T-helper 17 cell (primary cell): ENCODE measurements at regions not wholly inside any gene's neighbourhood (a gene's known extent, or its start where the extent isn't known, plus 50 kb on each side); places are given as distances from the start of the nearest gene placed in this dataset.
"Not testable (repeated sequence)": the region's sequence is repeated elsewhere in the genome, so short reads cannot be mapped to it uniquely, and the experiment has no call there.

Experiments
- ATAC-seq: fragments of 150-1000 bp; cut with Tn5 transposase; 2 replicates; pipeline ENCODE4 v1.10.0; 2021; ENCODE audit warnings: mild to moderate bottlenecking, moderate library complexity
- DNase-seq, 3 donors: peaks; one replicate each; pipeline versions ENCODE4 v3.0.0 to v3.0.0-alpha.2; 2020 to 2021
- H3K9me3 ChIP-seq: one replicate; pipeline ENCODE4 v1.7.0; 2013; ENCODE audit warnings: low read length, mild to moderate bottlenecking; ENCODE audit not compliant: control insufficient read depth, poor library complexity, severe bottlenecking
- H3K27ac Mint-ChIP-seq: one replicate; pipeline ENCODE4 v1.8.0; 2022; ENCODE audit warnings: mild to moderate bottlenecking, moderate library complexity, mixed read lengths
- H3K27me3 Mint-ChIP-seq: one replicate; pipeline ENCODE4 v1.8.0; 2022; ENCODE audit warnings: mixed read lengths
- H3K36me3 Mint-ChIP-seq: one replicate; pipeline ENCODE4 v1.8.0; 2022; ENCODE audit warnings: low read depth, mixed read lengths
- H3K4me1 Mint-ChIP-seq: one replicate; pipeline ENCODE4 v1.8.0; 2022; ENCODE audit warnings: mild to moderate bottlenecking, mixed read lengths
- H3K4me3 Mint-ChIP-seq: one replicate; pipeline ENCODE4 v1.8.0; 2022; ENCODE audit warnings: mild to moderate bottlenecking, moderate library complexity, mixed read lengths

- no peak overlapping the region for H3K4me3 Mint-ChIP-seq
- H3K27ac Mint-ChIP-seq = no peak overlapping the region
- H3K36me3 Mint-ChIP-seq = no peaks in the 10 kb centered on the region
- ATAC-seq (no peak), DNase-seq (no peak)
- no peaks in the 10 kb centered on the region for H3K9me3 ChIP-seq
- H3K4me1 Mint-ChIP-seq = no peaks in the 10 kb centered on the region
- peaks cover 16% of the 10 kb centered on the region for H3K27me3 Mint-ChIP-seq
Observed at GRCh38 chrX:139186991-139187390, 343.5 kb upstream of the F9 start.

- peaks cover 6% of the 10 kb centered on the region for H3K27me3 Mint-ChIP-seq
- no peaks in the 10 kb centered on the region for H3K9me3 ChIP-seq
- no peak for DNase-seq
- no peak overlapping the region for H3K27ac Mint-ChIP-seq
- ATAC-seq = no peak
- no peaks in the 10 kb centered on the region for H3K4me1 Mint-ChIP-seq
- no peaks in the 10 kb centered on the region for H3K36me3 Mint-ChIP-seq
- H3K4me3 Mint-ChIP-seq = no peak overlapping the region
Observed at GRCh38 chrX:139179592-139179991, 350.9 kb upstream of the F9 start.

- Mint-ChIP-seq H3K4me3 (no peak overlapping the region), H3K4me1 (no peaks in the 10 kb centered on the region), H3K36me3 (no peaks in the 10 kb centered on the region), H3K27me3 (peaks cover 6% of the 10 kb centered on the region), H3K27ac (no peak overlapping the region)
- DNase-seq (no peak), ATAC-seq (no peak)
- H3K9me3 ChIP-seq = no peaks in the 10 kb centered on the region
Observed at GRCh38 chrX:139178980-139179379, 351.6 kb upstream of the F9 start.

- no peak overlapping the region for H3K27ac Mint-ChIP-seq
- H3K4me1 Mint-ChIP-seq = no peaks in the 10 kb centered on the region
- ATAC-seq (no peak), DNase-seq (no peak)
- H3K9me3 ChIP-seq = no peaks in the 10 kb centered on the region
- no peaks in the 10 kb centered on the region for H3K27me3 Mint-ChIP-seq
- no peak overlapping the region for H3K4me3 Mint-ChIP-seq
- H3K36me3 Mint-ChIP-seq = no peaks in the 10 kb centered on the region
Observed at GRCh38 chrX:139172731-139173130, 357.8 kb upstream of the F9 start.

GRCh38 chrX:139170526-139171173 lies 359.9 kb upstream of the F9 start:
- H3K36me3 Mint-ChIP-seq = no peaks in the 10 kb centered on the region
- no peak overlapping the region for H3K4me3 Mint-ChIP-seq
- DNase-seq (no peak), ATAC-seq (no peak)
- H3K4me1 Mint-ChIP-seq = no peaks in the 10 kb centered on the region
- no peak overlapping the region for H3K27ac Mint-ChIP-seq
- no peaks in the 10 kb centered on the region for H3K9me3 ChIP-seq
- no peaks in the 10 kb centered on the region for H3K27me3 Mint-ChIP-seq

- H3K4me3 Mint-ChIP-seq = no peak overlapping the region
- no peaks in the 10 kb centered on the region for H3K9me3 ChIP-seq
- no peak overlapping the region for H3K27ac Mint-ChIP-seq
- H3K27me3 Mint-ChIP-seq = no peaks in the 10 kb centered on the region
- no peaks in the 10 kb centered on the region for H3K4me1 Mint-ChIP-seq
- no peaks in the 10 kb centered on the region for H3K36me3 Mint-ChIP-seq
- ATAC-seq (no peak), DNase-seq (no peak)
Observed at GRCh38 chrX:139167282-139167681, 363.3 kb upstream of the F9 start.

GRCh38 chrX:139158256-139158655 lies 372.3 kb upstream of the F9 start:
- ATAC-seq (no peak), DNase-seq (no peak)
- Mint-ChIP-seq H3K4me1 (no peaks in the 10 kb centered on the region), H3K27me3 (no peaks in the 10 kb centered on the region), H3K4me3 (no peak overlapping the region), H3K27ac (no peak overlapping the region), H3K36me3 (no peaks in the 10 kb centered on the region)
- no peaks in the 10 kb centered on the region for H3K9me3 ChIP-seq

GRCh38 chrX:139156356-139156755 lies 374.2 kb upstream of the F9 start:
- Mint-ChIP-seq H3K27me3 (no peaks in the 10 kb centered on the region), H3K36me3 (no peaks in the 10 kb centered on the region)

GRCh38 chrX:139146625-139147024 lies 383.9 kb upstream of the F9 start:
- H3K27ac Mint-ChIP-seq, H3K27me3 Mint-ChIP-seq, H3K36me3 Mint-ChIP-seq, H3K4me1 Mint-ChIP-seq, DNase-seq, H3K4me3 Mint-ChIP-seq, H3K9me3 ChIP-seq, ATAC-seq: not testable (repeated sequence)

More at GRCh38 chrX:139156356-139156755, 374.2 kb upstream of the F9 start:
- H3K4me1 Mint-ChIP-seq = no peaks in the 10 kb centered on the region
- ATAC-seq = no peak
- no peak overlapping the region for H3K27ac Mint-ChIP-seq
- H3K9me3 ChIP-seq = no peaks in the 10 kb centered on the region
- no peak overlapping the region for H3K4me3 Mint-ChIP-seq
- no peak for DNase-seq

GRCh38 chrX:139141370-139141769 lies 389.2 kb upstream of the F9 start:
- no peak for ATAC-seq
- DNase-seq = no peak
- no peaks in the 10 kb centered on the region for H3K9me3 ChIP-seq
- Mint-ChIP-seq H3K27me3 (no peaks in the 10 kb centered on the region), H3K4me3 (no peak overlapping the region), H3K4me1 (no peaks in the 10 kb centered on the region), H3K27ac (no peak overlapping the region), H3K36me3 (peaks cover 3% of the 10 kb centered on the region)

GRCh38 chrX:139134316-139134715 lies 396.2 kb upstream of the F9 start:
- no peak for ATAC-seq
- Mint-ChIP-seq H3K27me3 (no peaks in the 10 kb centered on the region), H3K4me1 (no peaks in the 10 kb centered on the region)

GRCh38 chrX:139126493-139126892 lies 404.0 kb upstream of the F9 start:
- H3K27me3 Mint-ChIP-seq = no peaks in the 10 kb centered on the region
- H3K4me1 Mint-ChIP-seq = no peaks in the 10 kb centered on the region
- H3K4me3 Mint-ChIP-seq = no peak overlapping the region
- H3K9me3 ChIP-seq = no peaks in the 10 kb centered on the region
- DNase-seq = no peak
- no peak overlapping the region for H3K27ac Mint-ChIP-seq
- no peak for ATAC-seq
- no peaks in the 10 kb centered on the region for H3K36me3 Mint-ChIP-seq

More at GRCh38 chrX:139134316-139134715, 396.2 kb upstream of the F9 start:
- DNase-seq = no peak
- Mint-ChIP-seq H3K36me3 (no peaks in the 10 kb centered on the region), H3K27ac (no peak overlapping the region), H3K4me3 (no peak overlapping the region)
- H3K9me3 ChIP-seq = no peaks in the 10 kb centered on the region

- no peak for DNase-seq
- Mint-ChIP-seq H3K36me3 (no peaks in the 10 kb centered on the region), H3K27ac (no peak overlapping the region), H3K27me3 (no peaks in the 10 kb centered on the region), H3K4me1 (no peaks in the 10 kb centered on the region), H3K4me3 (no peak overlapping the region)
- no peaks in the 10 kb centered on the region for H3K9me3 ChIP-seq
- ATAC-seq = no peak
Observed at GRCh38 chrX:139125916-139126315, 404.6 kb upstream of the F9 start.

GRCh38 chrX:139121616-139122286 lies 408.8 kb upstream of the F9 start:
- H3K9me3 ChIP-seq = no peaks in the 10 kb centered on the region
- H3K4me1 Mint-ChIP-seq = no peaks in the 10 kb centered on the region
- no peak overlapping the region for H3K4me3 Mint-ChIP-seq
- DNase-seq (no peak), ATAC-seq (no peak)
- no peaks in the 10 kb centered on the region for H3K27me3 Mint-ChIP-seq
- H3K36me3 Mint-ChIP-seq = no peaks in the 10 kb centered on the region
- H3K27ac Mint-ChIP-seq = no peak overlapping the region
